ENCODE measurements at regions not wholly inside any gene's neighbourhood (a gene's known extent, or its start where the extent isn't known, plus 50 kb on each side); places are given as distances from the start of the nearest gene placed in this dataset.

- TF ChIP-seq CTCF (IDR thresholded peaks at IDR 0.05) (no peak), EZH2 (IDR thresholded peaks at IDR 0.05; ENCODE audit: borderline replicate concordance, insufficient read depth, low read depth, low read length, poor library complexity, severe bottlenecking) (no peak)
- DNase-seq (no peak), ATAC-seq (ENCODE audit: low read depth) (no peak)
- POLR2A ChIA-PET: no interaction called here
- no peaks in the 10 kb centered on the region for H4K20me1 ChIP-seq (ENCODE audit: control insufficient read depth, insufficient read depth, low read length, poor library complexity, severe bottlenecking)
- no peak overlapping the region for H3K4me2 ChIP-seq (replicated peaks; ENCODE audit: low read depth, low read length, poor library complexity, severe bottlenecking)
- no peaks in the 10 kb centered on the region for H3K36me3 ChIP-seq (replicated peaks in 1 of 2; ENCODE audit: control extremely low read depth in 1 of 2, control insufficient read depth in 1 of 2, extremely low read depth in 1 of 2, insufficient read depth in 2 of 2, low read length in 1 of 2)
- CTCF ChIA-PET: no interaction called here
- intact Hi-C loops (cut with micrococcal nuclease): no loop called here
- Mint-ChIP-seq H3K4me1 (no peaks in the 10 kb centered on the region), H3K9me3 (ENCODE audit: insufficient read depth) (peaks cover 3% of the 10 kb centered on the region), H3K27ac (no peak overlapping the region), H3K27me3 (no peaks in the 10 kb centered on the region), H3K4me3 (no peak overlapping the region)
- H3K27me3 ChIP-seq (replicated peaks in 1 of 4; ENCODE audit: control extremely low read depth in 1 of 4, control insufficient read depth in 3 of 4, insufficient read depth in 4 of 4, low read length in 3 of 4): no peaks in the 10 kb centered on the region
- no peaks in the 10 kb centered on the region for H3K4me1 ChIP-seq (ENCODE audit: control insufficient read depth in 2 of 2, insufficient read depth in 2 of 2, low read length in 2 of 2)
- H2AFZ ChIP-seq (ENCODE audit: insufficient read depth, low read depth, low read length, poor library complexity, severe bottlenecking): no peak overlapping the region
- no peak overlapping the region for H3K4me3 ChIP-seq (ENCODE audit: control extremely low read depth in 1 of 5, extremely low read depth in 1 of 5, insufficient read depth in 1 of 5, low read depth in 2 of 5, low read length in 4 of 5)
- no peaks in the 10 kb centered on the region for H3K9me3 ChIP-seq (ENCODE audit: control extremely low read depth in 1 of 3, control insufficient read depth in 2 of 3, insufficient read depth in 1 of 3, low read length in 2 of 3)
- no peak overlapping the region for H3K9ac ChIP-seq (ENCODE audit: low read length)
- H3K79me2 ChIP-seq (ENCODE audit: control insufficient read depth, insufficient read depth, low read length): no peaks in the 10 kb centered on the region
- no peak overlapping the region for H3K27ac ChIP-seq (ENCODE audit: low read length in 2 of 2)
Measured at GRCh38 chr10:52994370-52994769, 221.8 kb upstream of the MBL2 start.

- intact Hi-C loops (cut with micrococcal nuclease): no loop called here
- no CpG with 5 or more reads among the region's 3 CpGs for WGBS (ENCODE audit: insufficient coverage)
- no peak for DNase-seq
Measured at GRCh38 chr10:52993109-52993508, 220.5 kb upstream of the MBL2 start.

More at GRCh38 chr10:52993109-52993508, 220.5 kb upstream of the MBL2 start:
- Mint-ChIP-seq H3K4me1 (no peaks in the 10 kb centered on the region), H3K27me3 (no peaks in the 10 kb centered on the region), H3K9me3 (ENCODE audit: insufficient read depth) (peaks cover 3% of the 10 kb centered on the region), H3K4me3 (no peak overlapping the region), H3K27ac (no peak overlapping the region)
- Histone ChIP-seq H3K9ac (ENCODE audit: low read length) (no peak overlapping the region), H4K20me1 (ENCODE audit: control insufficient read depth, insufficient read depth, low read length, poor library complexity, severe bottlenecking) (no peaks in the 10 kb centered on the region), H3K4me1 (ENCODE audit: control insufficient read depth in 2 of 2, insufficient read depth in 2 of 2, low read length in 2 of 2) (no peaks in the 10 kb centered on the region), H2AFZ (ENCODE audit: insufficient read depth, low read depth, low read length, poor library complexity, severe bottlenecking) (no peak overlapping the region), H3K36me3 (replicated peaks in 1 of 2; ENCODE audit: control extremely low read depth in 1 of 2, control insufficient read depth in 1 of 2, extremely low read depth in 1 of 2, insufficient read depth in 2 of 2, low read length in 1 of 2) (no peaks in the 10 kb centered on the region), H3K27me3 (replicated peaks in 1 of 4; ENCODE audit: control extremely low read depth in 1 of 4, control insufficient read depth in 3 of 4, insufficient read depth in 4 of 4, low read length in 3 of 4) (no peaks in the 10 kb centered on the region), H3K9me3 (ENCODE audit: control extremely low read depth in 1 of 3, control insufficient read depth in 2 of 3, insufficient read depth in 1 of 3, low read length in 2 of 3) (no peaks in the 10 kb centered on the region), H3K27ac (ENCODE audit: low read length in 2 of 2) (no peak overlapping the region), H3K79me2 (ENCODE audit: control insufficient read depth, insufficient read depth, low read length) (no peaks in the 10 kb centered on the region), H3K4me2 (replicated peaks; ENCODE audit: low read depth, low read length, poor library complexity, severe bottlenecking) (no peak overlapping the region), H3K4me3 (ENCODE audit: control extremely low read depth in 1 of 5, extremely low read depth in 1 of 5, insufficient read depth in 1 of 5, low read depth in 2 of 5, low read length in 4 of 5) (no peak overlapping the region)
- ChIA-PET CTCF (no interaction called here), POLR2A (no interaction called here)
- ATAC-seq (ENCODE audit: low read depth): no peak
- TF ChIP-seq CTCF (IDR thresholded peaks at IDR 0.05): no peak
- TF ChIP-seq EZH2 (IDR thresholded peaks at IDR 0.05; ENCODE audit: borderline replicate concordance, insufficient read depth, low read depth, low read length, poor library complexity, severe bottlenecking): no peak

Measured in B cell (primary cell).